ENCODE measurements at regions not wholly inside any gene's neighbourhood (a gene's known extent, or its start where the extent isn't known, plus 50 kb on each side); places are given as distances from the start of the nearest gene placed in this dataset.

- no peak overlapping the region for H2BK20ac ChIP-seq (ENCODE audit: low read depth, low read length)
- H3K56ac ChIP-seq (ENCODE audit: extremely low read depth, insufficient read depth, low read length): no peak overlapping the region
- no peak overlapping the region for H3K9ac ChIP-seq (ENCODE audit: low read depth, low read length)
- H3K27ac ChIP-seq (ENCODE audit: insufficient read depth, low read length): no peak overlapping the region
- no peak overlapping the region for H2BK120ac ChIP-seq (ENCODE audit: low read depth, low read length)
- no peak overlapping the region for H2BK5ac ChIP-seq (ENCODE audit: low read depth, low read length, poor library complexity, severe bottlenecking)
- DNase-seq (no peak), ATAC-seq (ENCODE audit: low read depth) (no peak)
- in situ Hi-C loops (cut with MboI; ENCODE audit: low sequenced_read_pairs): no loop called here
- H3K14ac ChIP-seq (replicated peaks; ENCODE audit: low read depth, low read length): no peak overlapping the region
- CTCF ChIA-PET: interaction anchor here (0.5 kb wide), 1 partner anchor 470 kb away, joined by 3 read pairs; no protein-coding TSS in a partner anchor
- POLR2A ChIA-PET (ENCODE audit: unreplicated experiment): no interaction called here
- H4K91ac ChIP-seq (ENCODE audit: insufficient read depth, low read depth, low read length): no peak overlapping the region
- no peaks in the 10 kb centered on the region for H3K36me3 ChIP-seq (ENCODE audit: control insufficient read depth, insufficient read depth, low read length)
- no peaks in the 10 kb centered on the region for H3K9me1 ChIP-seq (ENCODE audit: insufficient read depth, low read length)
- no peak overlapping the region for H2BK15ac ChIP-seq (ENCODE audit: low read depth, low read length)
- intact Hi-C loops (cut with micrococcal nuclease): no loop called here
- no peaks in the 10 kb centered on the region for H3K79me1 ChIP-seq (ENCODE audit: low read depth in 1 of 2, low read length in 2 of 2)
- no peak overlapping the region for H3K4ac ChIP-seq (ENCODE audit: low read depth, low read length)
- no peak overlapping the region for H3K4me2 ChIP-seq (ENCODE audit: low read depth, low read length)
- H3K9me3 ChIP-seq (ENCODE audit: control insufficient read depth, insufficient read depth, low read length): peaks cover 6% of the 10 kb centered on the region
- TF ChIP-seq MAFK (IDR thresholded peaks at IDR 0.05; ENCODE audit: low read depth, low read length) (no peak), RCOR1 (IDR thresholded peaks at IDR 0.05; ENCODE audit: insufficient replicate concordance, low read length) (no peak), NFE2L2 (IDR thresholded peaks at IDR 0.05; ENCODE audit: low read depth, low read length) (no peak), CHD1 (IDR thresholded peaks at IDR 0.05; ENCODE audit: low read depth, low read length) (no peak), MXI1 (IDR thresholded peaks at IDR 0.05; ENCODE audit: borderline replicate concordance, low read depth, low read length) (no peak), FOS (IDR thresholded peaks at IDR 0.05; ENCODE audit: low read depth, low read length) (no peak), RFX5 (IDR thresholded peaks at IDR 0.05; ENCODE audit: low read depth, low read length) (no peak), ELK1 (IDR thresholded peaks at IDR 0.05; ENCODE audit: borderline replicate concordance, low read depth, low read length) (no peak), CEBPB (IDR thresholded peaks at IDR 0.05; ENCODE audit: low read depth, low read length) (no peak), POLR2A (IDR thresholded peaks at IDR 0.05; ENCODE audit: low read depth, low read length) (no peak), USF2 (IDR thresholded peaks at IDR 0.05; ENCODE audit: low read depth, low read length) (no peak), RAD21 (IDR thresholded peaks at IDR 0.05; ENCODE audit: low read length) (no peak), BHLHE40 (IDR thresholded peaks at IDR 0.05; ENCODE audit: low read depth, low read length) (no peak), MAZ (IDR thresholded peaks at IDR 0.05; ENCODE audit: borderline replicate concordance, low read depth, low read length) (no peak), CTCF (conservative IDR thresholded peaks at IDR 0.05; ENCODE audit: low read depth, low read length) (no peak), SMC3 (IDR thresholded peaks at IDR 0.05; ENCODE audit: low read depth, low read length) (no peak)
- H2AFZ ChIP-seq (replicated peaks; ENCODE audit: low read length, poor library complexity): no peak overlapping the region
- no TSS peak for BruUV-seq (replicated peaks)
- dilution Hi-C loops (cut with HindIII; ENCODE audit: low sequenced_read_pairs, unreplicated experiment): no loop called here
- WGBS, 2 experiments (ENCODE audit: extremely low coverage in 2 of 2, insufficient read length in 1 of 2): 0% methylated on average over 1 of the region's 2 CpGs; no CpG with 5 or more reads in 1 of the 2 experiments
- no peak overlapping the region for H2AK5ac ChIP-seq (ENCODE audit: low read depth, low read length)
- no peaks in the 10 kb centered on the region for H3K27me3 ChIP-seq (ENCODE audit: control insufficient read depth, insufficient read depth, low read length)
- no peaks in the 10 kb centered on the region for H4K20me1 ChIP-seq (ENCODE audit: insufficient read depth, low read length)
- no peak overlapping the region for H4K8ac ChIP-seq (ENCODE audit: low read depth in 2 of 2, low read length in 2 of 2)
- no peak overlapping the region for H4K5ac ChIP-seq (ENCODE audit: low read depth, low read length)
- H2AK9ac ChIP-seq (replicated peaks; ENCODE audit: low read depth, low read length, poor library complexity): no peak overlapping the region
- H3K4me1 ChIP-seq (ENCODE audit: control insufficient read depth, insufficient read depth, low read length): no peaks in the 10 kb centered on the region
- H3K18ac ChIP-seq (ENCODE audit: low read depth, low read length): no peak overlapping the region
- H3K4me3 ChIP-seq (ENCODE audit: insufficient read depth, low read depth, low read length): no peak overlapping the region
- H3K23ac ChIP-seq (ENCODE audit: low read depth, low read length): no peak overlapping the region
Measured at GRCh38 chr9:74330487-74331214, 166.5 kb upstream of the RORB start.

All from IMR-90 (cell line).